HCT116 (cell line): ENCODE measurements at regions not wholly inside any gene's neighbourhood (a gene's known extent, or its start where the extent isn't known, plus 50 kb on each side); places are given as distances from the start of the nearest gene placed in this dataset.

Experiments
- ATAC-seq: fragments of 200-7000 bp; cut with Tn5 transposase; 2 replicates; pipeline ENCODE4 v1.9.1; 2020; ENCODE audit warnings: mild to moderate bottlenecking, moderate library complexity
- BruUV-seq: library from RNA; stranded (reverse); fragments of 400-500 nt; replicated peaks from 2 replicates; lab custom pipeline; 2021; lab: Mats Ljungman, UMichigan
- CTCF ChIA-PET: fragments of 300-600 bp; sonication (Branson Sonifier 250); formaldehyde crosslinking; loops from one replicate; lab custom pipeline; 2021; ENCODE audit warnings: antibody characterized with exemption; lab: Charles Lee
- POLR2A ChIA-PET: fragments of 300-600, 350-600 bp; sonication (Branson Sonifier 250); formaldehyde crosslinking; loops from one replicate; lab custom pipeline; 2021; ENCODE audit warnings: antibody characterized with exemption; lab: Charles Lee
- RAD21 ChIA-PET, 2 experiments: fragments of 300-600 bp; sonication (Branson Sonifier 250); formaldehyde crosslinking; loops; one replicate each; lab custom pipeline; 2023; ENCODE audit warnings: low total read pairs in 2 of 2; ENCODE audit not compliant: uncharacterized antibody in 2 of 2, unreplicated experiment in 2 of 2, low non-redundant PET in 1 of 2; lab: Charles Lee
- DNase-seq: peaks from one replicate; pipeline ENCODE4 v3.0.0-alpha.2; 2010; ENCODE audit warnings: low read depth, low spot score
- H2AFZ ChIP-seq: fragments of 200-600 bp; shearing (Covaris generic), sonication (generic); 2 replicates; pipeline ENCODE4 v1.6.1; 2017; ENCODE audit warnings: low read depth, mixed run types, mixed read lengths, antibody characterized with exemption, low read length; ENCODE audit not compliant: poor library complexity, severe bottlenecking
- H3K27ac ChIP-seq: 2 replicates; pipeline ENCODE4 v1.5.1; 2012; ENCODE audit warnings: low read depth, low read length
- H3K27me3 ChIP-seq: fragments of 200-600 bp; sonication (generic); 2 replicates; pipeline ENCODE4 v1.6.1; 2016; ENCODE audit warnings: mixed run types, low read length, mixed read lengths; ENCODE audit not compliant: insufficient read depth
- H3K36me3 ChIP-seq, 2 experiments: fragments of 200-500 bp in 1 of 2; fragments of 200-600 bp in 1 of 2; sonication (Bioruptor generic) in 1 of 2; sonication (generic) in 1 of 2; 2 replicates each; pipeline versions ENCODE4 v1.5.1 to v1.6.1; 2014 to 2016; ENCODE audit warnings: low read length in 2 of 2, inconsistent platforms in 1 of 2, mixed read lengths in 1 of 2, mixed run types in 1 of 2; ENCODE audit not compliant: insufficient read depth in 2 of 2, control insufficient read depth in 1 of 2
- H3K4me1 ChIP-seq, 2 experiments: fragments of 200-600 bp in 1 of 2; sonication (generic) in 1 of 2; 2 replicates each; pipeline versions ENCODE4 v1.5.1 to v1.6.1; 2012 to 2017; ENCODE audit warnings: low read length in 2 of 2, inconsistent platforms in 1 of 2, mild to moderate bottlenecking in 1 of 2, mixed read lengths in 1 of 2, mixed run types in 1 of 2, moderate library complexity in 1 of 2; ENCODE audit not compliant: insufficient read depth in 2 of 2, control insufficient read depth in 1 of 2
- H3K4me2 ChIP-seq: fragments of 200-600 bp; sonication (generic); 2 replicates; pipeline ENCODE4 v1.6.1; 2017; ENCODE audit warnings: mixed run types, low read length, mixed read lengths
- H3K4me3 ChIP-seq, 2 experiments: fragments of 200-600 bp in 1 of 2; sonication (generic) in 1 of 2; replicated peaks in 1 of 2; 2 replicates each; pipeline ENCODE4 v1.5.1; 2011 to 2016; ENCODE audit warnings: low read length in 2 of 2, control low read depth in 1 of 2, low read depth in 1 of 2, mild to moderate bottlenecking in 1 of 2, mixed read lengths in 1 of 2, mixed run types in 1 of 2
- H3K79me2 ChIP-seq: fragments of 200-600 bp; sonication (generic); 2 replicates; pipeline ENCODE4 v1.6.1; 2017; ENCODE audit warnings: mild to moderate bottlenecking, mixed run types, low read length, moderate library complexity, mixed read lengths; ENCODE audit not compliant: insufficient read depth
- H3K9ac ChIP-seq: fragments of 200-600 bp; sonication (generic); 2 replicates; pipeline ENCODE4 v1.6.1; 2016; ENCODE audit warnings: low read length, mixed read lengths
- H3K9me2 ChIP-seq: fragments of 200-600 bp; sonication (generic), shearing (Covaris generic); 2 replicates; pipeline ENCODE4 v1.6.1; 2017; ENCODE audit warnings: mixed run types, mild to moderate bottlenecking, moderate library complexity; ENCODE audit not compliant: insufficient read depth
- H3K9me3 ChIP-seq, 2 experiments: fragments of 200-500 bp in 1 of 2; fragments of 200-600 bp in 1 of 2; sonication (Bioruptor generic) in 1 of 2; sonication (generic) in 1 of 2; 2 replicates each; pipeline ENCODE4 v1.6.1; 2014 to 2017; ENCODE audit warnings: low read length in 2 of 2, mixed read lengths in 2 of 2, inconsistent platforms in 1 of 2, low read depth in 1 of 2, mild to moderate bottlenecking in 1 of 2, mixed run types in 1 of 2, moderate library complexity in 1 of 2; ENCODE audit not compliant: control insufficient read depth in 1 of 2, insufficient read depth in 1 of 2
- H4K20me1 ChIP-seq: fragments of 200-600 bp; sonication (generic), shearing (Covaris generic); 2 replicates; pipeline ENCODE4 v1.6.1; 2017; ENCODE audit warnings: mixed run types, mild to moderate bottlenecking, moderate library complexity; ENCODE audit not compliant: insufficient read depth
- ATF3 ChIP-seq: IDR thresholded peaks from 2 replicates; pipeline ENCODE4 v1.6.1; 2012
- CEBPB ChIP-seq: IDR thresholded peaks from 2 replicates; pipeline ENCODE4 v1.6.1; 2012; ENCODE audit warnings: low read depth
- EGR1 ChIP-seq: IDR thresholded peaks from 2 replicates; pipeline ENCODE4 v1.6.1; 2012; ENCODE audit warnings: low read depth
- EZH2 ChIP-seq: fragments of 200-600 bp; sonication (generic); IDR thresholded peaks from 2 replicates; pipeline ENCODE4 v1.6.1; 2017; ENCODE audit warnings: antibody characterized with exemption, mixed run types
- EZH2phosphoT487 ChIP-seq: fragments of 200-600 bp; IDR thresholded peaks from 2 replicates; pipeline ENCODE4 v1.6.1; 2018; ENCODE audit warnings: antibody characterized with exemption, borderline replicate concordance
- JUND ChIP-seq: IDR thresholded peaks from 2 replicates; pipeline ENCODE4 v1.6.1; 2012
- MAX ChIP-seq: IDR thresholded peaks from 2 replicates; pipeline ENCODE4 v1.6.1; 2012
- POLR2A ChIP-seq: IDR thresholded peaks from 2 replicates; pipeline ENCODE4 v1.7.0; 2011; ENCODE audit warnings: borderline replicate concordance; ENCODE audit not compliant: insufficient read depth, insufficient read length; ENCODE audit errors: extremely low read depth
- POLR2AphosphoS5 ChIP-seq: IDR thresholded peaks from 2 replicates; pipeline ENCODE4 v1.6.1; 2011; ENCODE audit warnings: mild to moderate bottlenecking, low read depth, low read length, moderate library complexity
- RAD21 ChIP-seq: IDR thresholded peaks from 2 replicates; pipeline ENCODE4 v1.6.1; 2012; ENCODE audit warnings: low read depth, mild to moderate bottlenecking
- TCF7L2 ChIP-seq: IDR thresholded peaks from 2 replicates; pipeline ENCODE4 v1.7.0; 2011; ENCODE audit warnings: borderline replicate concordance, inconsistent platforms; ENCODE audit not compliant: insufficient read depth, insufficient read length; ENCODE audit errors: extremely low read depth
- YY1 ChIP-seq: IDR thresholded peaks from 2 replicates; pipeline ENCODE4 v1.6.1; 2011; ENCODE audit warnings: low read length, low read depth, moderate library complexity, mild to moderate bottlenecking; ENCODE audit not compliant: insufficient replicate concordance; ENCODE audit errors: extremely low read depth
- ZBTB33 ChIP-seq: IDR thresholded peaks from 2 replicates; pipeline ENCODE4 v1.6.1; 2011; ENCODE audit warnings: mild to moderate bottlenecking, low read length, moderate library complexity; ENCODE audit not compliant: insufficient replicate concordance; ENCODE audit errors: extremely low read depth
- ZFX ChIP-seq: fragments of 450-650 bp; IDR thresholded peaks from 2 replicates; pipeline ENCODE4 v1.6.1; 2017
- intact Hi-C: fragments of 100-400 bp; cut with micrococcal nuclease; formaldehyde crosslinking; loops from 2 replicates; pipeline ENCODE4 v1.10.0; 2022

- Histone ChIP-seq H3K27ac (no peak overlapping the region), H3K4me1 (no peaks in the 10 kb centered on the region), H4K20me1 (no peaks in the 10 kb centered on the region), H3K4me3 (no peak overlapping the region), H3K9me3 (peaks cover 0 to 8% of the 10 kb centered on the region in 2 experiments; a peak in 3 of 4 replicates), H3K4me2 (no peak overlapping the region), H3K9ac (no peak overlapping the region), H2AFZ (no peak overlapping the region), H3K36me3 (no peaks in the 10 kb centered on the region), H3K79me2 (no peaks in the 10 kb centered on the region), H3K27me3 (no peaks in the 10 kb centered on the region), H3K9me2 (no peaks in the 10 kb centered on the region)
- POLR2A ChIA-PET: no interaction called here
- DNase-seq (no peak), ATAC-seq (no peak)
- no TSS peak for BruUV-seq
- CTCF ChIA-PET: no interaction called here
- RAD21 ChIA-PET: no interaction called here
- TF ChIP-seq ZBTB33 (no peak), ZFX (no peak), ATF3 (no peak)
- intact Hi-C loops: no loop called here
Measured at GRCh38 chr3:79937567-79937966, 169.8 kb upstream of the ROBO1 start.

GRCh38 chr3:79930196-79930595 lies 162.4 kb upstream of the ROBO1 start:
- ChIA-PET RAD21 (no interaction called here), CTCF (no interaction called here)
- Histone ChIP-seq H3K9me2 (no peaks in the 10 kb centered on the region), H3K4me3 (no peak overlapping the region), H3K27ac (no peak overlapping the region), H3K9ac (no peak overlapping the region), H3K4me2 (no peak overlapping the region), H3K9me3 (peaks cover 4 to 16% of the 10 kb centered on the region in 2 experiments; a peak in 2 of 4 replicates)
- no peak for ATAC-seq
- intact Hi-C loops: no loop called here
- no peak for TF ChIP-seq POLR2A
- no peak for TF ChIP-seq EGR1
- TF ChIP-seq POLR2AphosphoS5: no peak
- TF ChIP-seq TCF7L2: no peak
- TF ChIP-seq EZH2: no peak
- TF ChIP-seq ZFX: no peak
- TF ChIP-seq EZH2phosphoT487: no peak
- no peak for TF ChIP-seq MAX
- no peak for TF ChIP-seq CEBPB
- TF ChIP-seq RAD21: no peak
- no peak for TF ChIP-seq JUND
- no peak for TF ChIP-seq YY1
- TF ChIP-seq, all 23 proteins: peak for 0
- H4K20me1 ChIP-seq: no peaks in the 10 kb centered on the region
- no peaks in the 10 kb centered on the region for H3K4me1 ChIP-seq
- H3K79me2 ChIP-seq: no peaks in the 10 kb centered on the region
- DNase-seq: no peak
- H3K36me3 ChIP-seq: no peaks in the 10 kb centered on the region
- no peak overlapping the region for H2AFZ ChIP-seq
- POLR2A ChIA-PET: no interaction called here
- no TSS peak for BruUV-seq
- no peaks in the 10 kb centered on the region for H3K27me3 ChIP-seq
